AG09319 (cell line): ENCODE measurements at regions not wholly inside any gene's neighbourhood (a gene's known extent, or its start where the extent isn't known, plus 50 kb on each side); places are given as distances from the start of the nearest gene placed in this dataset.

ENCODE experiments used
- DNase-seq: peaks from one replicate; pipeline ENCODE4 v3.0.0-alpha.2; 2010; ENCODE audit warnings: low read depth; ENCODE audit errors: extremely low read depth
- TF ChIP-seq, protein P1 (sequence below): IDR thresholded peaks from 2 replicates; pipeline ENCODE4 v1.5.1; 2011; ENCODE audit warnings: low read depth, mild to moderate bottlenecking, inconsistent platforms, low read length, moderate library complexity

- TF ChIP-seq, protein P1, sequence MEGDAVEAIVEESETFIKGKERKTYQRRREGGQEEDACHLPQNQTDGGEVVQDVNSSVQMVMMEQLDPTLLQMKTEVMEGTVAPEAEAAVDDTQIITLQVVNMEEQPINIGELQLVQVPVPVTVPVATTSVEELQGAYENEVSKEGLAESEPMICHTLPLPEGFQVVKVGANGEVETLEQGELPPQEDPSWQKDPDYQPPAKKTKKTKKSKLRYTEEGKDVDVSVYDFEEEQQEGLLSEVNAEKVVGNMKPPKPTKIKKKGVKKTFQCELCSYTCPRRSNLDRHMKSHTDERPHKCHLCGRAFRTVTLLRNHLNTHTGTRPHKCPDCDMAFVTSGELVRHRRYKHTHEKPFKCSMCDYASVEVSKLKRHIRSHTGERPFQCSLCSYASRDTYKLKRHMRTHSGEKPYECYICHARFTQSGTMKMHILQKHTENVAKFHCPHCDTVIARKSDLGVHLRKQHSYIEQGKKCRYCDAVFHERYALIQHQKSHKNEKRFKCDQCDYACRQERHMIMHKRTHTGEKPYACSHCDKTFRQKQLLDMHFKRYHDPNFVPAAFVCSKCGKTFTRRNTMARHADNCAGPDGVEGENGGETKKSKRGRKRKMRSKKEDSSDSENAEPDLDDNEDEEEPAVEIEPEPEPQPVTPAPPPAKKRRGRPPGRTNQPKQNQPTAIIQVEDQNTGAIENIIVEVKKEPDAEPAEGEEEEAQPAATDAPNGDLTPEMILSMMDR: no peak
- DNase-seq: no peak
Measured at GRCh38 chr16:85364323-85365040, 248.6 kb upstream of the GSE1 start.

DNA sequence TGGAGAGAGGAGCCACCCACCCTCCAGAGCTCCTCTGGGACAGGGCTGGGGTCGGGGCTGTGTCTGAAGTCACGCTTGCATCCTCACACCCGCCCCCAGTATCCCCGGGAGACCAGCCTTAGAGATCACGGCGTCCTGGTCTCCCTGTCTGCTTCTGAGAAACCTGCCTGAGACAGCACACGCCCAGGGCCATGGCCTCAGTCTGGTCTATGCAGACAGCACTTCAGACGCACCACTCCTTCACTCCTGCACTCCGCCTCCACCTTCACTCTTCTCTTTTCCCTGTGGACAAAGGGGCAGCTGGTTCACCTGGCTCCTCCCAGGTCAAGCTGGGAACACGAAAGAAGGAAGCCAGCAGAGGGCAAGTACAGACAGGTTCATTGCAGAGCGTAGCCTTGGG, 248.0 kb upstream of the GSE1 start:
- DNase-seq: no peak
- TF ChIP-seq, protein P1: no peak

DNA sequence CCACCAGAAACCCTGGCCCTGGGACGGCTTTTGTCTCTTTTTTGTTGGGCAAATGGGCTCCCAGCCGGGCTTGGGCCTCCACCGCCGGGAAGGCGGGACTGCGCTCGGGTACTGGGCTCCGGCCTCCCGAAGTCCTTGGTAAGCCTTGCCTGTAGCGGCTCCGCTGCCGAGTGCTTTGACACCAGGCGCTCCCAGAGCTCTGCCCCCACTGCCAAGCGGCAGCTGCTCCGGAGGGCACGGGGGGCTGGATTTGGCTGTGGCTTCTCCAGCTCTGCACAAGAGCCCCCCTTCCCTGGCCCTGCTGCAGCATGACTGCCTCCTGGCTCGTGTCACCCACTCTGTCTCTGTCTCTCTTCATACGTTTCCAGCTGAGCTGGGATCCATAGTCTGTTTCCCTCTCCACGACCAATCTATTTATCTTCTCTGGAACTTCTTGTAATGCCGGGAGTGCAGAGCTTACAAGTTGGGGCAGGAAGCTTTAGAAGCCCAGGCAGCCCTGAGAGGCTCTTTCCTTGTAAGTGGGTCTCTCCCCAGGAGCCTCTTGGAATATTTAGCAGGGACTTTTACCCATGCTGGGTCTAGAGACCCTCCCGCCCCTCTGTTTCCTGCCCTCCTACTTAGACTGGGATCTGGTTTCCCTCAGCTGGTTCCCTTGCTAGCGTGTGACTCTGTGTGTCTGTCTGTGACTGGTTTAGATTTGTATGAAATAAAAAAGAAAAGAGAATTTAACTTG, 246.9 kb upstream of the GSE1 start:
- TF ChIP-seq, protein P1: no peak
- DNase-seq: no peak

DNA sequence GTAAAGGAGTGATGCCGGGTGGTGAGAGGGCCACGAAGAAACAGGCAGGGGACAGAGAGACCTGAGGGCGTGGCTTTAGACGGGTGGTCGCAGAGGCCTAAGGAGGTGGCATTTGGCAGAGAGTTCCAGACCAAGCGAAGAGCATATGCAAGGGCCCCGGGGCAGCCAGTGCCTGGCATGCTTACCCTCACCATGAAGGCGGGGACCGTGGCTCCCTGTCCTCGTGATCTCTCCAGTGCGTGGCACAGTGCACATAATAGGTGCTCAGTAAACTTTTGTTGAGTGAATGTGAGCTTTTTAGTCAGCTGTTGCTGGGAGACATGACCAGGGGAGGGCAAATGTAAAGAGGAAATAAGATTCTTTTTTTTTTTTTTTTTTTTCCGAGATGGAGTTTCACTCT, 245.6 kb upstream of the GSE1 start:
- TF ChIP-seq, protein P1: no peak

GRCh38 chr16:85369060-85369459, 244.1 kb upstream of the GSE1 start:
- DNase-seq: no peak
- TF ChIP-seq, protein P1: no peak

More for the DNA sequence above, 245.6 kb upstream of the GSE1 start:
- no peak for DNase-seq

GRCh38 chr16:85369741-85370528, 243.2 kb upstream of the GSE1 start:
- no peak for DNase-seq

More at GRCh38 chr16:85369741-85370528, 243.2 kb upstream of the GSE1 start:
- TF ChIP-seq, protein P1: peak; percentile 85
